HL-60 (cell line): ENCODE measurements at regions not wholly inside any gene's neighbourhood (a gene's known extent, or its start where the extent isn't known, plus 50 kb on each side); places are given as distances from the start of the nearest gene placed in this dataset.

Source experiments
- CTCF ChIP-seq: IDR thresholded peaks from one replicate; pipeline ENCODE4 v1.5.1; 2011; ENCODE audit warnings: low read length, control low read depth, inconsistent platforms; ENCODE audit not compliant: insufficient read depth
- REST ChIP-seq: IDR thresholded peaks from 2 replicates; pipeline ENCODE4 v1.6.1; 2012; ENCODE audit warnings: low read depth; ENCODE audit not compliant: insufficient replicate concordance

GRCh38 chr6:169852504-169853195, 101.2 kb downstream of the ERMARD start:
- TF ChIP-seq REST (no peak), CTCF (no peak)
